T-cell (primary cell): ENCODE measurements at regions not wholly inside any gene's neighbourhood (a gene's known extent, or its start where the extent isn't known, plus 50 kb on each side); places are given as distances from the start of the nearest gene placed in this dataset.

Source experiments
- ATAC-seq, 4 experiments: fragments of 200-7000 bp in 3 of 4; fragments of 150-1000 bp in 1 of 4; cut with Tn5 transposase; replicated peaks in 1 of 4; 1 replicate in 3 of 4; 2 replicates in 1 of 4; pipeline ENCODE4 v1.10.0; 2021; ENCODE audit warnings: moderate library complexity in 3 of 4, mild to moderate bottlenecking in 2 of 4, moderate number of reproducible peaks in 1 of 4
- CTCF ChIA-PET, 2 donors: fragments of 300-600 bp; sonication (Branson Sonifier 250); formaldehyde crosslinking; loops; one replicate each; lab custom pipeline; 2022; ENCODE audit warnings: antibody characterized with exemption in 2 of 2; lab: Charles Lee
- POLR2A ChIA-PET, 2 donors: fragments of 300-600 bp; sonication (Branson Sonifier 250); formaldehyde crosslinking; loops; one replicate each; lab custom pipeline; 2022; ENCODE audit warnings: antibody characterized with exemption in 2 of 2; lab: Charles Lee
- DNase-seq, 35 experiments: peaks; one replicate each; pipeline versions ENCODE4 v3.0.0 to v3.0.0-alpha.2; 2013 to 2023
- H3K27ac ChIP-seq: one replicate; pipeline ENCODE4 v1.5.1; 2013; ENCODE audit warnings: low read length
- H3K27me3 ChIP-seq, 2 experiments: replicated peaks in 1 of 2; 1 replicate in 1 of 2; 2 replicates in 1 of 2; pipeline versions ENCODE4 v1.6.1 to v1.7.0; 2013; ENCODE audit warnings: low read length in 1 of 2, mixed read lengths in 1 of 2; ENCODE audit not compliant: control insufficient read depth in 2 of 2, insufficient read depth in 2 of 2; ENCODE audit errors: extremely low read depth in 1 of 2
- H3K36me3 ChIP-seq, 2 donors: 1 replicate in 1 of 2; 2 replicates in 1 of 2; pipeline versions ENCODE4 v1.6.1 to v1.7.0; 2013; ENCODE audit warnings: low read length in 1 of 2; ENCODE audit not compliant: control insufficient read depth in 2 of 2, insufficient read depth in 1 of 2; ENCODE audit errors: extremely low read depth in 1 of 2
- H3K4me1 ChIP-seq, 2 experiments: 1 replicate in 1 of 2; 2 replicates in 1 of 2; pipeline versions ENCODE4 v1.6.1 to v1.7.0; 2013; ENCODE audit warnings: low read length in 2 of 2, mixed read lengths in 1 of 2; ENCODE audit not compliant: insufficient read depth in 2 of 2, control insufficient read depth in 1 of 2; ENCODE audit errors: extremely low read depth in 1 of 2
- H3K4me3 ChIP-seq, 2 donors: 1 replicate in 1 of 2; 2 replicates in 1 of 2; pipeline versions ENCODE4 v1.5.1 to v1.7.0; 2013; ENCODE audit warnings: mild to moderate bottlenecking in 2 of 2, low read length in 1 of 2, moderate library complexity in 1 of 2; ENCODE audit not compliant: control insufficient read depth in 1 of 2; ENCODE audit errors: extremely low read depth in 1 of 2
- H3K9me3 ChIP-seq: 2 replicates; pipeline ENCODE4 v1.7.0; 2013
- H3K27ac Mint-ChIP-seq, 2 donors: one replicate each; pipeline ENCODE4 v1.8.0; 2020 to 2021; ENCODE audit warnings: mild to moderate bottlenecking in 2 of 2, mixed read lengths in 2 of 2
- H3K27me3 Mint-ChIP-seq, 2 donors: one replicate each; pipeline ENCODE4 v1.8.0; 2021 to 2022; ENCODE audit warnings: mixed read lengths in 2 of 2
- H3K36me3 Mint-ChIP-seq: one replicate; pipeline ENCODE4 v1.8.0; 2021; ENCODE audit warnings: mixed read lengths
- H3K4me1 Mint-ChIP-seq, 3 donors: one replicate each; pipeline ENCODE4 v1.8.0; 2020 to 2022; ENCODE audit warnings: mixed read lengths in 3 of 3, mild to moderate bottlenecking in 1 of 3
- H3K4me3 Mint-ChIP-seq, 3 donors: one replicate each; pipeline ENCODE4 v1.8.0; 2020 to 2022; ENCODE audit warnings: mild to moderate bottlenecking in 3 of 3, mixed read lengths in 3 of 3, moderate library complexity in 3 of 3
- H3K9me3 Mint-ChIP-seq, 3 donors: one replicate each; pipeline ENCODE4 v1.8.0; 2020 to 2022; ENCODE audit warnings: mixed read lengths in 3 of 3
- WGBS: methylation state at CpG from one replicate; pipeline ENCODE4 v1.1.5; 2013; ENCODE audit warnings: missing lambda C conversion rate; ENCODE audit not compliant: insufficient coverage; 5-methylcytosine and 5-hydroxymethylcytosine counted together

DNA sequence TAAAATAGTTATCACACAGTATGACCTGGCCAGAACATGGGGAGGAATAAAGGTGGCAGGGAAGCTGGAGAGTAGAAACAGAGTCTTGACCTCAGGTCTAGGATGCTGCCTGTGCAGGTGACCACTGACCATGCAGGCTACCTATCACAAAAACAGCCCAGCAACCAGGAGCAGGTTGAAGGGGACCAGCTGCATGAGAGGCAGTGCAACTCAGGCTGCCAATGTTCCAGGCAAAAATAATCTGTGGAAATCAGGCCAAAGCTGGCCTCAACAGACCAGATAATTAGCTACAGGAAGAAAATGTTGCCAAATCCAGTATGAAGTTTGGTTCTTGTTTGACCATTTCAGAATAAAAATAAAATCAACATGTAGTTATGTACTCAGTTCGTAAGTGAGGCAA, 72.6 kb downstream of the PDE6H start:
- Histone ChIP-seq H3K36me3 (no peaks in the 10 kb centered on the region), H3K27ac (no peak overlapping the region), H3K9me3 (no peaks in the 10 kb centered on the region), H3K4me3 (no peak overlapping the region), H3K27me3 (no peaks in the 10 kb centered on the region), H3K4me1 (no peaks in the 10 kb centered on the region)
- no peak for DNase-seq
- ChIA-PET CTCF (no interaction called here), POLR2A (no interaction called here)
- Mint-ChIP-seq H3K9me3 (no peaks in the 10 kb centered on the region), H3K27ac (no peak overlapping the region), H3K36me3 (no peaks in the 10 kb centered on the region), H3K4me1 (peaks cover 0 to 9% (median 2%) of the 10 kb centered on the region in 3 donors), H3K4me3 (no peak overlapping the region), H3K27me3 (peaks cover 12 to 26% of the 10 kb centered on the region in 2 donors)
- WGBS, result no CpG with 5 or more reads among the region's 1 CpG
- no peak for ATAC-seq

DNA sequence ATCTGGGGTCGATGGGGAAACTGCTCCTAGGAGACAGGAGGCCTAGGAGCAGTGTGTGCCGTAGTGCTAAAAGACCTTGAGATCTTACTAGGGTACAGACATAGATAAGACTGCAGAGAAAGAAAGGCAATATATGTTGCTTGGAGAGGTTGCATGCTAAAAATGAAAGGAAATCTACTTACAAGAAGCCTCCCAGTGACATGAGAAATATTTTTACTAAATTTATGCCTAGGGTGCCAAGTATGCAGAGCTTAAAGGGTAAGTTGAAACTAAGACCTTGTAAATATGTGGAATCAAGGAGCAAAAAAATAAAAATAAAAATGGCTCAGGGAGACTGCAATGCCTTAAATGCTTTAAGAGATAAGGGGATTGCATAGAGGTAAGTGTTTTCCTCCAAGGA, 74.8 kb downstream of the PDE6H start:
- no peaks in the 10 kb centered on the region for H3K9me3 ChIP-seq
- ATAC-seq, result no peak
- no peaks in the 10 kb centered on the region for H3K36me3 Mint-ChIP-seq
- no CpG with 5 or more reads among the region's 2 CpGs for WGBS
- no peaks in the 10 kb centered on the region for H3K4me1 ChIP-seq
- H3K27me3 ChIP-seq, result no peaks in the 10 kb centered on the region
- H3K27ac Mint-ChIP-seq, result no peak overlapping the region
- peaks cover 0 to 22% (median 13%) of the 10 kb centered on the region in 3 donors for H3K4me1 Mint-ChIP-seq
- H3K4me3 ChIP-seq, result no peak overlapping the region
- no peaks in the 10 kb centered on the region for H3K9me3 Mint-ChIP-seq
- DNase-seq, result no peak
- ChIA-PET CTCF (no interaction called here), POLR2A (no interaction called here)
- no peaks in the 10 kb centered on the region for H3K36me3 ChIP-seq
- H3K27me3 Mint-ChIP-seq, result peaks cover 14 to 23% of the 10 kb centered on the region in 2 donors
- H3K4me3 Mint-ChIP-seq, result no peak overlapping the region
- no peak overlapping the region for H3K27ac ChIP-seq

DNA sequence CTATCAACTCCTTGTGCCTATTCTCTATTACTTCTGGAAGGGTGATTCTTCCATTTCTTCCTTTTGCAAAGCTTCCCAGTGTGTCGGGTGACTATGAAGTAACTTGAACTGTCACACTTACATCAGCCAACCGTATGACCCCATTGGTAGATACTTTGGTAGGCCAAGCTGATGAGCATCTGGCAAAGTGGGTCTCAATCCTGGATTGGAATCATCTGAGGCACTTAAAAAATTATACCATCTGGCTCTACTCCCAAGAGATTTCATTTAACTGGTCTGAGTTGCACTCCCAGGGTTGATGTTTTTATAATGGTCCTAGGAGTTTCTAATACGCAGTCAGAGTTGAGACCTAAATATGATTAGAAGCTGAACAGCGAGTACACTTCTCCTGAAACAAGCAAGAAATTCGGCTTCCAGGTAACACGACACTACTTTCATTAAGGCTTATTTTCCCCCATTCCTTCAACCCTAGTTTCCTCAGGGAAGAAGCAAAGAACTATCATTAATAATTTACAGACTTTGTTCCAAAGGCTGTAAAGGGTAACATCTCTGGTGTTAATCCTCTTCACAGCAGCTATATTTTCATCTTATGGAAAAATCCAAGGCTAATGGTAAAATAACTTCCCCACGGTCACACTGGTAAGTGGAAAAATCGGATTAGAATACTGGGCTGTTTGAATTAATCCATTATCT, 76.8 kb downstream of the PDE6H start:
- Mint-ChIP-seq H3K4me3 (no peak overlapping the region), H3K4me1 (peaks cover 0 to 22% (median 13%) of the 10 kb centered on the region in 3 donors), H3K27ac (no peak overlapping the region), H3K36me3 (no peaks in the 10 kb centered on the region), H3K9me3 (no peaks in the 10 kb centered on the region), H3K27me3 (peaks cover 12 to 25% of the 10 kb centered on the region in 2 donors)
- 81% methylated on average over 3 of the region's 8 CpGs for WGBS
- Histone ChIP-seq H3K27ac (no peak overlapping the region), H3K4me3 (no peak overlapping the region), H3K4me1 (no peaks in the 10 kb centered on the region), H3K27me3 (no peaks in the 10 kb centered on the region), H3K36me3 (no peaks in the 10 kb centered on the region), H3K9me3 (no peaks in the 10 kb centered on the region)
- DNase-seq, result no peak
- ChIA-PET CTCF (no interaction called here), POLR2A (interaction anchor here in 1 of 2 donors (0.6 kb wide), 1 partner anchor 110 kb away, joined by 3 read pairs; no protein-coding TSS in a partner anchor)
- no peak for ATAC-seq

DNA sequence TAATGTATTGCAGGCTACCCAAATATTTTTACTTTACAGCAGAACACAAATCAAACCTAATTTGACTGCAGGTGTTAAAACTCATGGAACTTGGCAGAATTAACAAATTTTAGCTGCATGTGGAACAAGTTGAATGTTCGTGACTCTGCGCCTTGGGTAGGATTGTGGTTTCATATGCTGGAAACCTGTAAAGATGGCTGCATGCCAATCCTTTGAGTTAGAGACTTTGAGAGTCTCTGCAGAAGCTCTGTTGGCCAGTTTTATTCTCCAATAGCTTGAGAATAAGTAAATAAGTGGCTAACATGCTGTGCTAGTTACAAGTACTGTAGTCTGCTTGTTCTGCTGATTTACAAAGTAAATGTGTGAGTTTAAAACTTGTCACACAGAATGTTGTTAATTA, 77.8 kb downstream of the PDE6H start:
- H3K4me3 Mint-ChIP-seq, result peak overlapping the region in 2 of 3 donors; percentile 15 to 42
- peaks cover 9 to 25% of the 10 kb centered on the region in 2 donors for H3K27me3 Mint-ChIP-seq
- Histone ChIP-seq H3K4me3 (no peak overlapping the region), H3K4me1 (no peaks in the 10 kb centered on the region), H3K27me3 (no peaks in the 10 kb centered on the region), H3K9me3 (no peaks in the 10 kb centered on the region), H3K36me3 (no peaks in the 10 kb centered on the region), H3K27ac (no peak overlapping the region)
- ChIA-PET CTCF (interaction anchor here in 1 of 2 donors (0.6 kb wide), 1 partner anchor 16 kb away, joined by 3 read pairs; no protein-coding TSS in a partner anchor), POLR2A (no interaction called here)
- H3K36me3 Mint-ChIP-seq, result no peaks in the 10 kb centered on the region
- ATAC-seq (peak in 1 of 4 experiments; percentile 91), DNase-seq (peak in 12 of 35 experiments; percentile 3 to 49 (median 15))
- no peaks in the 10 kb centered on the region for H3K9me3 Mint-ChIP-seq
- H3K27ac Mint-ChIP-seq, result peak overlapping the region; percentile 44 to 71
- H3K4me1 Mint-ChIP-seq, result peaks cover 0 to 22% (median 13%) of the 10 kb centered on the region in 3 donors
- WGBS, result 32% methylated on average over 2 of the region's 2 CpGs

DNA sequence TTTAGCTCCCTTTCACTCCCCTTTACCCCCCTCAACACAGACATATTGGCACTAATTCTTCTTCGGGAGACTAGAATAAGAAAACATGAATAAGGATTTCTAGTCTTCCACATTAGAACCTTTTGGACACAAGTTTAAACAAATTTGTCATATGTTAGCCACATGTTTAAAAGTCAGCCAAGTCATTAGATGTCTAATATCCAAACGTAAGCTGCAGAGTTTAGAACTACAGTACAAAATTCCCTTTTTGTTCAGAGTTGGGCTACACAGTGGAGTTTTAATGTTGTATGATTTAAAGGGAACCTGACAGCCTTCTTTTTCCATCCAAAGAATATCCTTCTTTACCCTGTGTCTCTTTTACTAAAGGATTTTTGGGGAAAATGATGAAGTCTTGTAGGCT, 79.8 kb downstream of the PDE6H start:
- no peaks in the 10 kb centered on the region for H3K9me3 Mint-ChIP-seq
- ChIA-PET CTCF (interaction anchor here in 1 of 2 donors (0.6 to 1.1 kb wide), 2 partner anchors 13 to 57 kb away, joined by 3 read pairs; no protein-coding TSS in a partner anchor), POLR2A (no interaction called here)
- no peaks in the 10 kb centered on the region for H3K36me3 Mint-ChIP-seq
- no peak for ATAC-seq
- H3K27me3 Mint-ChIP-seq, result peaks cover 2 to 19% of the 10 kb centered on the region in 2 donors
- H3K4me1 Mint-ChIP-seq, result peaks cover 0 to 22% (median 13%) of the 10 kb centered on the region in 3 donors
- Histone ChIP-seq H3K4me3 (no peak overlapping the region), H3K27ac (no peak overlapping the region), H3K9me3 (no peaks in the 10 kb centered on the region), H3K36me3 (no peaks in the 10 kb centered on the region), H3K27me3 (no peaks in the 10 kb centered on the region), H3K4me1 (no peaks in the 10 kb centered on the region)
- H3K4me3 Mint-ChIP-seq, result no peak overlapping the region
- WGBS, result no CpG with 5 or more reads among the region's 2 CpGs
- H3K27ac Mint-ChIP-seq, result no peak overlapping the region
- DNase-seq, result no peak

DNA sequence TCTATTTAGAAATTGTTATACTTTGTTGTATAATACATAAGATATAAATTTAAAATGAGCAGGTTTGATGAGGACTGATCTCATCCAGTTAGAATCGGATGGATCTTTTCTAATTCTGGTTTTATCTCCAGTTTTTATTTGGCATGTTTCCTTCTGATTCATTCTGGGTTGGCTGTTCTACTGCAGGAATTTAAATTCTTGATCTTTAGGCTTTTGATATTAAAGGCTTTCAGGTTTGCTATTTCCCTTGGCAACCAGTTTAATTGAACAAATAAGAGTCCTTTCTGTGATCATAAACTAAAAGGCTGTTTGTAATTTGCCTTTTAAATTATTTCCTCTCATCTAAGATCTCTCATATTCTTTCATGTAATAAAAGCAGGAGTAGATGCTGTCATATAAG, 83.4 kb downstream of the PDE6H start:
- H3K4me1 ChIP-seq, result no peaks in the 10 kb centered on the region
- no peak overlapping the region for H3K4me3 Mint-ChIP-seq
- no peaks in the 10 kb centered on the region for H3K36me3 ChIP-seq
- POLR2A ChIA-PET, result interaction anchor here in 1 of 2 donors (0.6 kb wide), 1 partner anchor 23 kb away, joined by 3 read pairs; no protein-coding TSS in a partner anchor
- no peak overlapping the region for H3K27ac ChIP-seq
- no peak overlapping the region for H3K27ac Mint-ChIP-seq
- H3K27me3 Mint-ChIP-seq, result peaks cover 6 to 24% of the 10 kb centered on the region in 2 donors
- CTCF ChIA-PET, result interaction anchor here in 1 of 2 donors (0.6 kb wide), 1 partner anchor 528 kb away, joined by 4 read pairs; no protein-coding TSS in a partner anchor
- H3K4me3 ChIP-seq, result no peak overlapping the region
- no peaks in the 10 kb centered on the region for H3K9me3 ChIP-seq
- DNase-seq (no peak), ATAC-seq (no peak)
- H3K36me3 Mint-ChIP-seq, result no peaks in the 10 kb centered on the region
- no peaks in the 10 kb centered on the region for H3K27me3 ChIP-seq
- H3K9me3 Mint-ChIP-seq, result no peaks in the 10 kb centered on the region
- no CpG with 5 or more reads among the region's 1 CpG for WGBS
- H3K4me1 Mint-ChIP-seq, result peaks cover 0 to 7% (median 6%) of the 10 kb centered on the region in 3 donors
